ENCODE measurements at regions not wholly inside any gene's neighbourhood (a gene's known extent, or its start where the extent isn't known, plus 50 kb on each side); places are given as distances from the start of the nearest gene placed in this dataset.

- TF ChIP-seq ZNF677 (tag by site-specific recombination; IDR thresholded peaks at IDR 0.05), result no peak
Measured at GRCh38 chr4:184269879-184270430, 52.3 kb upstream of the ENPP6 start (continued).

- POLR2A ChIA-PET, result no interaction called here
- H3K9me3 ChIP-seq (ENCODE audit: control insufficient read depth, insufficient read depth, low read depth, low read length), result no peaks in the 10 kb centered on the region
- TF ChIP-seq ZNF223 (tag by site-specific recombination; IDR thresholded peaks at IDR 0.05), result no peak
- TF ChIP-seq ZNF623 (tag by site-specific recombination; IDR thresholded peaks at IDR 0.05), result no peak
- TF ChIP-seq ZNF423 (tag by site-specific recombination; IDR thresholded peaks at IDR 0.05), result no peak
- no peak for TF ChIP-seq ZNF544 (tag by site-specific recombination; IDR thresholded peaks at IDR 0.05)
- no peak for TF ChIP-seq SCRT1 (tag by site-specific recombination; IDR thresholded peaks at IDR 0.05; ENCODE audit: borderline replicate concordance)
- TF ChIP-seq ZBTB21 (tag by site-specific recombination; IDR thresholded peaks at IDR 0.05), result no peak
- no peak for TF ChIP-seq ZNF510 (tag by site-specific recombination; IDR thresholded peaks at IDR 0.05; ENCODE audit: insufficient replicate concordance)
- no peaks in the 10 kb centered on the region for H3K4me1 ChIP-seq (ENCODE audit: control insufficient read depth, insufficient read depth, low read length)
- H3K36me3 ChIP-seq (ENCODE audit: control insufficient read depth in 2 of 2, insufficient read depth in 1 of 2, low read length in 2 of 2), result no peaks in the 10 kb centered on the region
- CTCF ChIA-PET, result interaction anchor here (1.1 to 1.4 kb wide), 2 partner anchors 19 to 268 kb away, joined by 4 to 5 read pairs; no protein-coding TSS in a partner anchor
- H3K27ac ChIP-seq (ENCODE audit: extremely low read depth, low read depth, low read length), result no peak overlapping the region
- H3K4me3 ChIP-seq (ENCODE audit: low read depth, low read length), result no peak overlapping the region
Measured at GRCh38 chr4:184268584-184269160, 51.0 kb upstream of the ENPP6 start.

GRCh38 chr4:184267673-184268583 lies 50.3 kb upstream of the ENPP6 start:
- no peak overlapping the region for H3K4me3 ChIP-seq (ENCODE audit: low read depth, low read length)

More at GRCh38 chr4:184267673-184268583, 50.3 kb upstream of the ENPP6 start:
- H3K27ac ChIP-seq (ENCODE audit: extremely low read depth, low read depth, low read length), result no peak overlapping the region
- ChIA-PET POLR2A (no interaction called here), CTCF (interaction anchor here (0.7 to 1.4 kb wide), 3 partner anchors 20 to 366 kb away, joined by 3 to 5 read pairs (median 4); no protein-coding TSS in a partner anchor)
- no peaks in the 10 kb centered on the region for H3K9me3 ChIP-seq (ENCODE audit: control insufficient read depth, insufficient read depth, low read depth, low read length)
- TF ChIP-seq SP3 (tag by site-specific recombination; IDR thresholded peaks at IDR 0.05) (no peak), ZNF121 (tag by site-specific recombination; IDR thresholded peaks at IDR 0.05) (no peak), HOXD13 (CRISPR knock-in tag; IDR thresholded peaks at IDR 0.05; ENCODE audit: borderline replicate concordance) (no peak), ZNF18 (tag by site-specific recombination; IDR thresholded peaks at IDR 0.05) (no peak)
- H3K36me3 ChIP-seq (ENCODE audit: control insufficient read depth in 2 of 2, insufficient read depth in 1 of 2, low read length in 2 of 2), result no peaks in the 10 kb centered on the region
- no peaks in the 10 kb centered on the region for H3K4me1 ChIP-seq (ENCODE audit: control insufficient read depth, insufficient read depth, low read length)

Measured in HEK293 (cell line).